Inflammatory macrophage treated with lipopolysaccharide for 4 hours (primary cell): ENCODE measurements at regions not wholly inside any gene's neighbourhood (a gene's known extent, or its start where the extent isn't known, plus 50 kb on each side); places are given as distances from the start of the nearest gene placed in this dataset.
A peak's percentile ranks its signal among the peaks of the same experiment; 100 is the strongest.
"Not testable (repeated sequence)": the region's sequence is repeated elsewhere in the genome, so short reads cannot be mapped to it uniquely, and the experiment has no call there.

ENCODE experiments used
- DNase-seq: peaks from one replicate; pipeline ENCODE4 v3.0.0-alpha.2; 2020

DNA sequence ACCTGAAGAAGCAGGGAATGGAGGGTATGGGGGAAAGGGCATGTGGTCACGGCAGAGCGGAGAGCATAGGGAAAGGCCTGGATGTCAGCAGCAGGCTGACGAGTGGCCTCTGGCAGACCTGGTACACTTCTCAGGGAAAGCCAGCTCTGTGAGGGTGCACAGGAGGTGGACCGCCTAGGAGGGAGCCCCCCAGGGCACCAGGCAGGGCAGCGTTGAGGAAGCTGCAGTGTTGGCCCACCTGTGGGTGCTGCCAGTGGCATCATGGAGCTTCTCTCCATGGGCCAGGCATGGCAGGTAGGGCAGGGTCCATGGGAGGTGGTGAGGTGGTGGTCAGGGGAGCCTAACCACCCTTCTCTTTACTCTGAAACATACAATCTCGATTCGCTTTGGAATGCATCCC lies 143.0 kb upstream of the PITX1 start:
- no peak for DNase-seq

DNA sequence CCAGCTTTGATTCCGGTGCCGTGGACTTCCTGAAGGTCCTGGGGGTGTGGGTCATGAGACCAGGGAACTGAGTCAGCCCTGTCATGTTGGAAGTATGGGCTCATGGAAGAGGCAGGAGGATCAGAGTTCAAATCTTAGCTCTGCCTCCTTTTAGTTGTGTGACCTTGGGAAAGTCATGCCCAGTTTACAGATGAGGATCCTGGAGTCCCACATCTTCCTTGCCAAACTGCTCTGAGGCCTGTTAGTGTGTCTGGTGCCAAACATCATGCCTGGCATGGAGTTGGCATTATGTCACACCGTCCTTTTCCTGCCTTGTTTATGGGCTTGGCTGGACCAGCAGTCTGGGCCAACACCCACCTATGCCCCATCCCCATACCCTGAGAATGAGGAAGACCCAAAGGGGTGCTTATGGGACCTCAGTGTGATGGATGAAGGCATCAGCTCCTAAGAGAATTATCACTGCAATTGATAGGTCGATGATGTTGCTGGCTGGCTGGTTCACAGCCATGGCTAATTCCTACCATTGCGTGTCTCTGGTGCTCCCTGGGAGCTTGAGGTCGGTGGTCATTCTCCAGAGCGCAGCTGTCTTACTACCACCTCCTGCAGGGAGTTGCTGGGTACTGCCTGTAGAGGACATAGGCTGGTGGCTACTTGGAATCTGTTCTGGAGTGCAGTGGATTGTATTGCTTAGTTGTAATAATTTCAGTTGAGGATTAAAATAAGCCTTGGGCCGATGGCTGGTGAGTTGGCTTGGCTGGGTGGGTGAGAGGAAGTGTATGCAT lies 140.5 kb upstream of the PITX1 start:
- DNase-seq = no peak

DNA sequence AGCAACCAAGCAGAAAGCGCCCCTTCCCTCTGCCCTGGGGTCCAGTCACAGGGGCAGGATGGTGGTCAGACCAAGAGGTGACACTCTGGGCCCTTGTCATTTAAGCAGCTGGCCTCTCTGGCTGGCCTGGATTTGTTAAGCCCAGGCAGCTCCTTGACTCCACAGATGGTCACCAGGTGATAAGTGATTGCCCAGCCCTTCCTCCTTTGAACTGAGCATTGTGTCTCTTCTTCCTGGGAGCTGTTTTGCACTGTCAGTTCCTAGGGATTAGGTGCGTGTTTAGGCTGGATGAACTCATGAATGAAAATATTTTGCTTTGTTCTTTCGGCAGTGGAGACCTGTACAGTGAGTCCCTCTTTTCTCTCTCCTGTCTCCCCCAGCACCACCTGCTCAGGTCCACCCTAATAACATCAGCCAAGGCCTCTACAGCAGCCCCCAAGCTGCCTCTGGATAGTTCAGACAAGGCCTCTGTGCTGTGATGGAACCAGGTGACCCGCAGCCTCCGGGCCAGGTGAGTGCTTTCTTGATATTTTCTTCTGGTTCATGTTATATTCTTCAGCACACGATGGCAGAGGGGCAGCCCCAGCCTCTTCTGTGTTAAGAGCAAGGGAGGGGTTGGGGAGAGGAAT lies 139.7 kb upstream of the PITX1 start:
- no peak for DNase-seq

DNA sequence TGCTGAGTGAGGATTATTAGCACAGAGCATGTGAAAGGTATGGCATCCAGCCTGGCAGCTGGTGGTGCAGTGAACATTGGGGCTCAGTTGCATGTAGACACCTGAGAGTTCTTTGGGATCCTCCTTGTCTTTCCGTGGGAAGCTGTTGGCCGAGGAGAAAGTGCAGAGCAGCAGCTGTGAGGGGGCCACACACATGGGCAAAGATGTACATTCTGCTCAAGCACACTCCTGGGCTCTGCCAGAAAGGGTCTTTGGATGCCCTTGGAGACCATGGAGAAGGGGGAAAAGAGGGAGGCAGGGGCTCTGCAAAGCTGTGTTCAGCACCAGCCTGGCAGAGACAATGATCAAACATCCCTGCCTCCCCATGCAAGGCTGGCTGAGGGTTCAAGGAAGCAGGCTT lies 138.7 kb upstream of the PITX1 start:
- DNase-seq = no peak

DNA sequence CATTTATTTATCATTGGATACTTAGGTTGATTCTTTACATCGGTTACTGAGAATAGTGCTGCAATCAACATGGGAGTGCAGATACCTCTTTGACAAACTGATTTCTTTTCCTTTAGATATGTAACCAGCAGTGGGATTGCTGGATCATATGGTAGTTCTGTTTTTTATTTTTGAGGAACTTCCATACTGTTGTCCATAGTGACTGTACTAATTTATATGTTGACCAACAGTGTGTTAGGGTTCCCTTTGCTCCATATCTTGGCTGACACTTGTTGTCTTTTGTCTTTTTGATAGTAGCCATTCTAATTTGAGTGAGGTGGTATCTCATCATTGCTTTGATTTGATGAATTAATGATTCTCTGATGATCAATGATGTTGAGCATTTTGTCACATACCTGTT lies 137.3 kb upstream of the PITX1 start:
- DNase-seq = peak; percentile 53

DNA sequence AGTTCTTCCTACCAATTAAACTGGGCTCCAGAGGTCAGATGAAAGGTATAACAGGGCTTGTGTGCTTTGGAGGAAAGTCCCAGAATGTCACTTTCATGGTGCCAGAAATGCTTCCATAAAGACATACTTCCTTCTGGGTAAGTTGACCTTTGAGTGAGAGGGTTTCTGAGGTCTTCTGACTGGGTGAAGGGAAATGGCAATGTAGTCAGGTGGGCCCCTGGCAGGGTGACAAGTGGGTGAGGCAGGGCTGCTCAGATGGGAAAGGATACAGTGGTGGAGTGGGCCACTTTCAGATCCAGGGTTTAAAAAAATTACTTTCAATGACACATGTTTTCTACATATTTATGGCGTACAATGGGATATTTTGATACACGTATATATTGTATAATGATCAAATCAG lies 136.5 kb upstream of the PITX1 start:
- DNase-seq = peak; percentile 27

DNA sequence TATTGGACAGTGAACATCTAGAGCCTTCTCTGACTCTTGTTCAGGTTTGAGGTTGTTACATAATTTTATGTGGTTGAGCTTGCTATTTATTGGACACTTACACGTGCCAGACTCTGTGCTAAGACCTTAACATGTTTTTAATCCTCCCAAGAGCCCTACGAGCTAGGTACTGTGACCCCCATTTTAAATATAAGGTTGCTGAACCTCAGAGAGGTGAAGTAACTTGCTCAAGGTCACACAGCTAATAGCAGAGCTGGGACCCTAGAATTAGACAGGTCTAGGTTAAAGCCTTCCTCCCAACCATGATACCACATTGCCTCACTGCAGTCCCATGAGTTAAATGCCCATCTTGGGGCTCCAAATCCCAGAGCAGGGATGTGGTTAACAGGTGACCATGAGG lies 135.7 kb upstream of the PITX1 start:
- no peak for DNase-seq

DNA sequence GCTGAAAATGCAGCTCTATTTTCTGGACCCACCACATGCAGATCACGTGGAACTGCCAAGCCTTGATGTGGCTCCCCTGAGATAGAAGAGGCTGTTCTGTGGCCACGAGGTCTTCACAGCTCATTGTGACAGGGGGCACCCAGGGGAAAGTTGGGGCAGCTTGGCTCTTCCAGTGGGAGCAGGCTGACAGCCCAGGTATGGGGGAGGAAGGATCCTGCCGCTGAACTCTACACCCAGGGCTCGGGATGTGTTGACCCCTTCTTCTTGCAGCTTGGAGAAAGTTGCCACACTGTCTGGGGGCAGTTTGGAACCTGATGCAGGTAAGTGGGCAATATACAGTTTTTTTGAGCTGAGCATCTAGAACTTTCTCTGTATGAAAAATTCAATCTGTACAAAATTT lies 133.6 kb upstream of the PITX1 start:
- no peak for DNase-seq

DNA sequence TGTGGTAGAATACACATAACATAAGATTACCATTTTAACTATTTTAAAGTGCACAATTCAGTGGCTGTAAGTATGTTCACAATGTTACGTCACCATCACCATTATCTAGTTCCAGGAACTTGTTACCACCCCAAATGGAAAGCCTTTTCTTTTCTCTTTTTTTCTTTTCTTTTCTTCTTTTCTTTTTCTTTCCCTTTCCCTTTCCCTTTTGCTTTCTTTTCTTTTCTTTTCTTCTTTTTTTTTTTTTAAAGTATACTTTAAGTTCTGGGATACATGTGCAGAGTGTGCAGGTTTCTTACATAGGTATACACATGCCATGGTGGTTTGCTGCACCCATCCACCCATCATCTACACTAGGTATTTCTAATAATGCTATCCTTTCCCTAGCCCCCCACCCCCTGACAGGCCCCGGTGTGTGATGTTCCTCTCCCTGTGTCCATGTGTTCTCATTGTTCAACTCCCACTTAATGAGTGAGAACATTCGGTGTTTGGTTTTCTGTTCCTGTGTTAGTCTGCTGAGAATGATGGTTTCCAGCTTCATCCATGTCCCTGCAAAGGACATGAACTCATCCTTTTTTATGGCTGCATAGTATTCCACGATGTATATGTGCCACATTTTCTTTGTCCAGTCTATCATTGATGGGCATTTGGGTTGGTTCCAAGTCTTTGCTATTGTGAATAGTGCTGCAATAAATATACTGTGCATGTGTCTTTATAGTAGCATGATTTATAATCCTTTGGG lies 131.0 kb upstream of the PITX1 start:
- DNase-seq = not testable (repeated sequence)

DNA sequence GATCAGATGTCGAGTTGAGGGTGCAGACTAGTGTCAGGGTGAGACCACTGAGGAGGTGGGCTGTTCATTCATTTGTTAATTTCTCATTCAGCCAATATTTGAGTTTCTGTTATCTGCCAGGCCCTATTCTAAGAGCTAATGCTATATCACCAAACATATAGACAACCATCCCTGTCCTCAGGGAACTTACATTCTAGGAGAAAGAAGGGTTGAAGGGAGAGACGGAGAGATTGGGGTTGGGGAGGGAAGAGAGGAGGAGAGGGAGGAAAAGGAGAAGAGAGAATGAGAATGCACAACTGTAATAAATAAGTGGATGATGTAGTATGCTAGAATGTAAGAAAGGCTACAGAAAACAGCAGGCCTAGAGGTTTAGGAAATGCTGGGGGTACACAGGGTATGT lies 129.9 kb upstream of the PITX1 start:
- DNase-seq = no peak

DNA sequence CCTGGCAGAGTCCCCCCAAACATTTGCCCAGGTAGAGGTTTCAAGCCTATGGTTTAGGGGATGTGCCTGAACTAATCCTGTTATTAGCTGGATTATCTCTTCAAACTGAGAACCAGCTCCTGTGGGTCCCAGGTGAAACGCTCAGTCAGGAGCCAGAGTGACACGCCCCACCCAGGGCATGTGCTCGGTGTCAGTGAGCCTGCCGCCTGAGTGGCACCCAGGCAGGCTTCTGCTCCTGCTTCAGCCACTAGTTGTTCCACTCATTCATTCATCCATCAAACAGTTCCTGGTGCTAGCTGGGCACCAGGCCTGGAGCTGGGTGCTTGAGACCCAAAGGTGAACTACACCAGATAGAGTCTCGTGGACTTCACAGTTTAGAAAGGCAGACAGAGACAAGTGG lies 129.4 kb upstream of the PITX1 start:
- DNase-seq = no peak

DNA sequence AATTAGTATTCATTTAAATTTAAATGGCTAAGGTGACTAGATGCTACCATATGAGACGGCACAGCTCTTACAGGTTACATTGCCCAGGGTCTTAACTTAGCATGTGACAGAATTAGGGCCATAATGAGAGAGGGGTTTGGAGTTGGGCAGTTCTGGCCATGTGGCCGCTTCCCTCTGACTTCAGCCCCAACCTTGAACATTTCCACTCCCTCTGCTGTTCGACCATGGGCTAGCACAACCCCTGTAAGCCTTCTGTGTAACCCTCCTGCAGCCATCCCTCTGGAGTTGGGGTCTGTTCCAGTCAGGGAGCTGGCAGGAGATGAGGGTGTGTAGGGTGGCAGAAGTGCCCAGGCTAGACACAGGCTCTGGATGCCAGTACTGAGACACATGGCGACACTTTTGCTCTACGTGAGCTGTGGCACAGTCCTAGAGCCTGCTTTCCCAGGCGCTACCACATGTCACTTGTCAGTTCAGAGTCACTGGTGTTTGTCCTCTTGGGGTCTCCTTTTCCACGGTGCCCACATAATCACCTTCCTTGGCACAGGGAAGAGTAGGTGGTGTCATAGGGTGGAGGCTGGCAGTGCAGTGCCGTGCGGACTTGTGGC lies 128.7 kb upstream of the PITX1 start:
- DNase-seq = no peak

DNA sequence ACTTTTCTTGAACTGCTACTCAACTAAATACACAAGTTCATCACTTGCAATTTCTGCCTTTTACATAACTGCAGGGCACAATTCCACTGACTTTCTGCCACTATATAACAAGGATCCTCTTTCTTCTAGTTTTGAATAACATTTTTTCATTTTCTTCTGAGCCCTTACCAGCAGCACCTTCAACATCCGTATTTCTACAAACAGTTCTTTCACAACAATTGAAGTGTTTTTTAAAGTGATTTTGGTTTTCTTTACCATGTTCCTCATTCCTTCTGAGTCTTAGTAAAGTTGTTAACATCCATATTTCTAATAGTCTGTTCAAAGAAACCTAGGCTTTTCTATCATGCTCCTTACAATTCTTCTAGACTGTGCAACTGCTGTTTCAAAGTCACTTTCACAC lies 127.2 kb upstream of the PITX1 start:
- DNase-seq = peak; percentile 39

DNA sequence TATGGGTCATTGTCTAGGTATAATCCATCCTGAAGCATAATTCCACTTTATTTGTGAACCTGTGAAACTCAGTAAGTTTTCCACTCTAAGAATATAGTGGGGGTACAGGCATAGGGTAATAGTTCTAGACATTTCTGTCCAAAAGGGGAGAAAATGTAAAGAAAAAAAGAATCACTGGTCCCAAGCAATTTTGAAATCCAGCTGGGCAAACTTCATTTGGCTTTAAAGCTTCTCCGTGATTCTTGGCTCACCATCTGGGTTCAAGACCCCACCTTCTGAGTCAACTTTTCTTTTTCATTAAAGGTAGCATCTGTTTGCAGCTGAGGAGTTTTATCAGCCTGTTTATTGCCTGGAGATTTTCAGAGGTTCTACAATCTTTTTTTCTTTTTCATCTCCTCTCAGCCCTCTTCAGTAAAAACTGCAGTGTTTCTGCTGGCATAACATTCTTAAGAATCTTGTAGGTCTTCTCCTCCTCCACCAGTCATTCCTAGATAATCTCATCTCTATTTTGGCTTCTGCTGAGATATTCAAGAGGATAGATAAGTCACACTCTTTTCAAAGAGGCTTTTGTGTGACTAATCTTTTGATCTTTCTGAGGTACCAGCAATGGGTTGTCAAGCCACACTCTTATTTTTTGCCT lies 126.1 kb upstream of the PITX1 start:
- no peak for DNase-seq

DNA sequence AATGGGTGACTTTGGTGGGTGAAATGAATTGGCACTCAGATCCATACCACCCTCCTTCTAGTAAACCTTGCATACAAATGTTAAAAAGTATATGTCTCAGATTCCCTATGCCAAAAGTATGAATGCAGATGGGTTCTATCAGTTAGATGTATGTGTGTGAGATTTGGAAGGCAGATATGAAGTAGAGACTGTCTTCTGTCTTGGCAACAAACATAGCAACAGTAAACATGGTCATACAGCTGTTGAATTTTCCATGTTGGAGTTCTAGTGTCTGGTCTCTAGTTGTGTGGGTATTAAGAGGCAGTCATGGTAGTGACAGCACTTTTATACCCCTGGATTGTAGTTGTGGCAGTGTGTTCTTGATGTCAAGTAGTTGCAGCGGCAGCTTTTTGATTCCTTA lies 125.6 kb upstream of the PITX1 start:
- no peak for DNase-seq

DNA sequence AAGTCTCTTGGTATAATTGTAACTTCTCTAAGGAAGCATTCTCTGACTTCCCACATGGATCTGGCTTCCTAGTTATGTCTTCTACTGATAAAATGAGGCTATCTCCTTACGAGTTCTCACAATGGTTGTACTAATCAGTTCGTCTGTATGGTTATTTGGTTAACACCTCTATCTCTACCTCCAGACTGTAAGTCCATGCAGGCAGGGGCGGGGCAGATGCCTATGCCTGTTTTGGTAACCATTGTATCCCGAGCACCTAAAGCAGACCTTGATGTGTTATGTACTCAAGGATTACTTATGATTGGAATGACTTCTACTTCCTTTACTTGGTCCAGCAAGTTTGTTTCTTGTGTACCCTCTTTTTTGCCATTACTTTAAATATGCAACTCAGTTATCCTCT lies 125.0 kb upstream of the PITX1 start:
- no peak for DNase-seq

DNA sequence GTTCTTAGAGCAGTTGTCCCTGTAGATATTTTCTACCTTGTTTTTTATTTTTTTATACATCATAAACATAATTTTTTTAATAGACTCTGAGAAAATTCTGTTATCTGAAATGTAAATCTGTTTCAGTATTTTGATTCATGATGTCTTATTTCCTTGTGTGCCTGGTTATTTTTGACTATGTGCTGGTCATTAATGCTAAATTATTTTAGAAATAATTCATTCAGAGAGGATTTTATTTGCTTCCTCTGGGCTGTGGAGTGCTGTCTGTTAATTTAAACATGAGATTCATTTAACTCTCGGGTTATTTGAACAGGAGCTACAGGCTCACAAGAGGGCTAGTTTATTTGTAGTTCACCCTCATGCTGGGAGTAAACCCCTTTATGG lies 124.3 kb upstream of the PITX1 start:
- DNase-seq = no peak

DNA sequence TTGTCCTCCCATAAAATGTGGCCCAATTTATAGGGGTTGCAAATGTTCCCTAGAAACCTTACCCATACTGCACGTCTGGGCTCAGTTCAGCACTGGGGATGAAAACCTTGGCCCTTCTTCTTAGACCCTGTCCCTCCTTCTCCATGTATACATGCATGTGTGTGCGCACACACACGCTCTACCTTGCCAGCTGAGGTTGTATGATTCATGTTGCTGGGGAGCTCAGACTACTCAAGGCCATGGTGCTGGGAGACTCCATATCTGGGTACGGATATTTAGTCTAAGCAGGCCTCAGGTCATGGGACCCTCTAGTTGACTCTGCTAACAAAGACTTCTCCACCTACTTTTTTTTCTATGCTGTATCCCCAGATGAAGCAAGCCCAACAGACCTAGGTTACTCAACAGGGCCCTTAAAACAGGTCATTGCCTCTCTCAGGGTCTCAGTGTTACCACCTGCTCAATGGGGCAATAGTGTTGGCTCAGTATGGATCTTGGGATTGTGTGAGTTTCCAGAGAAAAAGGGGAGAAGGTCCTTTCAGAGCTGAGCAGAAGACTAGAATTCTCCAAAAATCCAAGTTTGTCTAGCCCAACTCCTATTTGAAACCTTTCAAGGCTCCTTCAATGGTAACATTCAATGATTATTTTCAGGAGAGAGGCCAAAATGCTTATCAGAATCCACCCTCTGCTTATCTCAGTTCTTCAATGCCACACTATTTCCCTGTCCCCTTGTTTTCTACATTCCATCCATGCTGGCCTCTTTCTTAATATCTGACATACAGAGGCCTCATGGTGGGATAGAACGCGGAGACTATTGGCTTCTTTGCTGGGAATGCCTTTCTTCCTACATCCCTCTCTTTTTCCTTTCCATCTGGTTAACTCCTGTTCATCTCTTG lies 123.6 kb upstream of the PITX1 start:
- no peak for DNase-seq

DNA sequence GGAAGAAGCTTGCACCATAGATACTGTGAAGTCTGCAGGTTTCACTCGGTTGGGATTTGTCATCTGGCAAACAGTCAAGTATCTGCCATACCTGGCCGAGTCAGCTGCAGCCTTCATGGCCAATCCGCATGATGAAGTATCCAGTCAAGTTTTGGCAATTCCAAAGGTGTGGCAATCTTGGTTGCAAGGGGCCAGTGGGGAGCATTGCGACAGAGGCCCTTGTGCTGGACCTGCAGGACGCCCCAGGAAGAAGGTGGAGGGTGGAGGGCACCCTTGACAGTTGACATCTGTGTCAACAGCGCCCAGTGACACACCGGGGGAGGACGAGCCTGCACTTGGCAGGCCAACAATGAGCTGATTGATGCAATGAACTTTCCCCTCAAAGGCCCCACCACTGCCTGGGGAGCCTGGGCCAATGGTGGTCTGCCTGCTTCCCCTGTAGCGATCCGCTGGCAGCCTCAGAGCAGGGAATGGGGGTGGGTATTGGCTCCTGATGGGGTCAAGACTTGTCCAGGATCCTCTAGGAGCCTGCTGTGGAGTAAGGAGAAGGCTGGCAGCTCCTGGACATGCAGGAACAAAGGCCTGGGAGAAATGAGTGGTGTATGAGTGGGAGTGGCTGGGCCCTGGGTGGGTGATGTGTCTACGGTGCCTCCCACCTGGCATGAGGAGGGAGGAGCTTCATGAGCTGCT lies 122.8 kb upstream of the PITX1 start:
- DNase-seq = no peak

DNA sequence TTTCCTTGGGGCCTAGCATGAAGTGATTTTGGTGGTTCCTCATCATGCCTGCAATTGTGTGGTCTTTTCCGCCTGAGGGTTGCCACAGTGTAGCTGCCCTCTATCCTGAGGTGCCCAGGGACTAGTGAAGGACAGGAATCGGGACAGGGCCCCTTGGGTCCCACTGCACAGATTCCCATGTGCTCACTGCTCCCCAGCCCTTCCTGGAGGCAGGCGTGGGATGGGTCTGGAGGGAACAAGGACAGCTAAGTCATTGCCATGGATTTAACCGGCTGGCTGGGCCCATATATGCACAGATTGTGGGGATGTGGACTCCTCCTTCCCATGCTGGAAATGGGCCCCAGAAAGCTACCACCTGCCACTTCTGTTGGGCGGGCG lies 122.3 kb upstream of the PITX1 start:
- DNase-seq = no peak

DNA sequence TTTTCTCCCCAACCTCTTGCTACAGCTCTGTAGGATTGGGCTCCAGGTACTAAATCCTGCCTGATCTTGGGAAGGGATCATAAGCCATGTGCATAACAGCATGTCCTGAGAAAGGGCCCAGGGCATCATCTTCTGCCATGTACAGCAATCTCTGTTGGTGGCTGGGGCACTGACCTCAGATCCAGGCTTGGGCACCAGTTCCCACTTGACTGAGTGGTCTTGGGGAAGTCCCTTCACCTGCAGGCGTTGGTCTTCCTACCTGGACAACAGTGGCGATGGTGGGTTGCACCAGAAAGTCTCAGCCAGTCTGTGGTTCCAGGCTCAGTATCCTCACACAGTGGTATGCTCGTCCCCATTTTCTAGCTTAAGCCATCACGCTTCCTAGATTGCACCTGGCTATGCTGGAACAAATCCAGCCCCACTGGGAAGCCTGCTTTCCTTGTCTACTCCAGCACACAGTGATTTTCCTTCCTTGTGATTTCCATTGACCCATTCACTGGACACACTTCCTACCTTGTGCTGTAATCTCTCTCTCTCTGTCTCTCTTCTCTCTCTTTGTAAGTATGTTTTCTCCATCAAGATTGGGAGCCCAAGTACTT lies 121.7 kb upstream of the PITX1 start:
- DNase-seq = no peak
